ENCODE measurements at regions not wholly inside any gene's neighbourhood (a gene's known extent, or its start where the extent isn't known, plus 50 kb on each side); places are given as distances from the start of the nearest gene placed in this dataset.
"Not testable (repeated sequence)": the region's sequence is repeated elsewhere in the genome, so short reads cannot be mapped to it uniquely, and the experiment has no call there.

- H3K36me3 ChIP-seq (ENCODE audit: control insufficient read depth in 1 of 2, insufficient read depth in 2 of 2, low read length in 2 of 2), result no peaks in the 10 kb centered on the region
- BruUV-seq (replicated peaks), result no TSS peak
- ChIA-PET RAD21 (ENCODE audit: low non-redundant PET in 1 of 2, low total read pairs in 2 of 2, uncharacterized antibody in 2 of 2, unreplicated experiment in 2 of 2) (no interaction called here), POLR2A (no interaction called here), CTCF (no interaction called here)
- ATAC-seq (no peak), DNase-seq (ENCODE audit: low read depth, low spot score) (no peak)
- TF ChIP-seq REST (IDR thresholded peaks at IDR 0.05; ENCODE audit: low read depth), result no peak
- no peak for TF ChIP-seq FOSL1 (IDR thresholded peaks at IDR 0.05; ENCODE audit: low read depth)
- TF ChIP-seq POLR2AphosphoS5 (IDR thresholded peaks at IDR 0.05; ENCODE audit: low read depth, low read length), result no peak
- TF ChIP-seq MAX (IDR thresholded peaks at IDR 0.05), result no peak
- no peak for TF ChIP-seq EGR1 (IDR thresholded peaks at IDR 0.05; ENCODE audit: low read depth)
- no peak for TF ChIP-seq ATF3 (IDR thresholded peaks at IDR 0.05)
- TF ChIP-seq YY1 (IDR thresholded peaks at IDR 0.05; ENCODE audit: extremely low read depth, insufficient replicate concordance, low read depth, low read length), result no peak
- no peak for TF ChIP-seq SRF (IDR thresholded peaks at IDR 0.05; ENCODE audit: low read depth)
- TF ChIP-seq ZNF274 (IDR thresholded peaks at IDR 0.05; ENCODE audit: low read depth, low read length), result no peak
- no peak for TF ChIP-seq CTCF (IDR thresholded peaks at IDR 0.05 in 2 of 3, conservative IDR thresholded peaks at IDR 0.05 in 1 of 3; ENCODE audit: borderline replicate concordance in 1 of 3, insufficient read depth in 1 of 3, low read depth in 2 of 3, low read length in 2 of 3)
- no peak for TF ChIP-seq SIN3A (IDR thresholded peaks at IDR 0.05; ENCODE audit: low read depth)
- no peak overlapping the region for H3K9ac ChIP-seq (ENCODE audit: low read length)
- no peaks in the 10 kb centered on the region for H4K20me1 ChIP-seq (ENCODE audit: insufficient read depth)
- no peak overlapping the region for H3K4me3 ChIP-seq (replicated peaks in 1 of 2; ENCODE audit: low read depth in 1 of 2, low read length in 2 of 2)
- 0 out of 2 replicates have a peak, but pooled peaks cover 4% of the 10 kb centered on the region for H3K9me2 ChIP-seq (ENCODE audit: insufficient read depth)
- no peak overlapping the region for H2AFZ ChIP-seq (ENCODE audit: low read depth, low read length, poor library complexity, severe bottlenecking)
- no peak overlapping the region for H3K4me2 ChIP-seq (ENCODE audit: low read length)
- no peak overlapping the region for H3K27ac ChIP-seq (ENCODE audit: low read depth, low read length)
- H3K9me3 ChIP-seq (ENCODE audit: control insufficient read depth in 1 of 2, insufficient read depth in 1 of 2, low read depth in 1 of 2, low read length in 2 of 2), result no peaks in the 10 kb centered on the region
- H3K4me1 ChIP-seq (ENCODE audit: control insufficient read depth in 1 of 2, insufficient read depth in 2 of 2, low read length in 2 of 2), result no peaks in the 10 kb centered on the region; a peak in 1 of 4 replicates
- no peaks in the 10 kb centered on the region for H3K79me2 ChIP-seq (ENCODE audit: insufficient read depth, low read length)
- H3K27me3 ChIP-seq (ENCODE audit: insufficient read depth, low read length), result no peaks in the 10 kb centered on the region
- intact Hi-C loops (cut with micrococcal nuclease), result no loop called here
These were observed 162.6 kb upstream of the NAMPT start for GRCh38 chr7:106447318-106447847.

- H3K27ac ChIP-seq (ENCODE audit: low read depth, low read length); H3K4me2 ChIP-seq (ENCODE audit: low read length); H3K79me2 ChIP-seq (ENCODE audit: insufficient read depth, low read length); intact Hi-C loops (cut with micrococcal nuclease); H3K9ac ChIP-seq (ENCODE audit: low read length); H3K4me1 ChIP-seq (ENCODE audit: control insufficient read depth in 1 of 2, insufficient read depth in 2 of 2, low read length in 2 of 2); POLR2A ChIA-PET; H3K4me3 ChIP-seq (replicated peaks in 1 of 2; ENCODE audit: low read depth in 1 of 2, low read length in 2 of 2); H3K27me3 ChIP-seq (ENCODE audit: insufficient read depth, low read length); H3K9me3 ChIP-seq (ENCODE audit: control insufficient read depth in 1 of 2, insufficient read depth in 1 of 2, low read depth in 1 of 2, low read length in 2 of 2); H3K9me2 ChIP-seq (ENCODE audit: insufficient read depth); H2AFZ ChIP-seq (ENCODE audit: low read depth, low read length, poor library complexity, severe bottlenecking); BruUV-seq (replicated peaks); RAD21 ChIA-PET (ENCODE audit: low non-redundant PET in 1 of 2, low total read pairs in 2 of 2, uncharacterized antibody in 2 of 2, unreplicated experiment in 2 of 2); CTCF ChIA-PET; H4K20me1 ChIP-seq (ENCODE audit: insufficient read depth); ATAC-seq; H3K36me3 ChIP-seq (ENCODE audit: control insufficient read depth in 1 of 2, insufficient read depth in 2 of 2, low read length in 2 of 2); DNase-seq (ENCODE audit: low read depth, low spot score): not testable (repeated sequence)
These were observed 160.6 kb upstream of the NAMPT start for GRCh38 chr7:106445366-106445765.

Data from HCT116 (cell line).